Omental fat pad (tissue), 3 donors: ENCODE measurements at regions not wholly inside any gene's neighbourhood (a gene's known extent, or its start where the extent isn't known, plus 50 kb on each side); places are given as distances from the start of the nearest gene placed in this dataset.
"Not testable (repeated sequence)": the region's sequence is repeated elsewhere in the genome, so short reads cannot be mapped to it uniquely, and the experiment has no call there.

Source experiments
- ATAC-seq: fragments of 150-250 bp; one replicate; pipeline ENCODE4 v1.9.1; 2016; ENCODE audit warnings: mild to moderate bottlenecking, moderate library complexity; ENCODE audit not compliant: low FRiP score
- DNase-seq: peaks from one replicate; pipeline ENCODE4 v3.0.0-alpha.2; 2019; ENCODE audit warnings: low spot score
- TF ChIP-seq, protein P1 (sequence below), 3 donors: fragments of 450-650 bp; IDR thresholded peaks; one replicate each; pipeline ENCODE4 v1.5.1; 2016 to 2017; ENCODE audit warnings: antibody characterized with exemption in 3 of 3, mild to moderate bottlenecking in 3 of 3, moderate library complexity in 2 of 3

DNA sequence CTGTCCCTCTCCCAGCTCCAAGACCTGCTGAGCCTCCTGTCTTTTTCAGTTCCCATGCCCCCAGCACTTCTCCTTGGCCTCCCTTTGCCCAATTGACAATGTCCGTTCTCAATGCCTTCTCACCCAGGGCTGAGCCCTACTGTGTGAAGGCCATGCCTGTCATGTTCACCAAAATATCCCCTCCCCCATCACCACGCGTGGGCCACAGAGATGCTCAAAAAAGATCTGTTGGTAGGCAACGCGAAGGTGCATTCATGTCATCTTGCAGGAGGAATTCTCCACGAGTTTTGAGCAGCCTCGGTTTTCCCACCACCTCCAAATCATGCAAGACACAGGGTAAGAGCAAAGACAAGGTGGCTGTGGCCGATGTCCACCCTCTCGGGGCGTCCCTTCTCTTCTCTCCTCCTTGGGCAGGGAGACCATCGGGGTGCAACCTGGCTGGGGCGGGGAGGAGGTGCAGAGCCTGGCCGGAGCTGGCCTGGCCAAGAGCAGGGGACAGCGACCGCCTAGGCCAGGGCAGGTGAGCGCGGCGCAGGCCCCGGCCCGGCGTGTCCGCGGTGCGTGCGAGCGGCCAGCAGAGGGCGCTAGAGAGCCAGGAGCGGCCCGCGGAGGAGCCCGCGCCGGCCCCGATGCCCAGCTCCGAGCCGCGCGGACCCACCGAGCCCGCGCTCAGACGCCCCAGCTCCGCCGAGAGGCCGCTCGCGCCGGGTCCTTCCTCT, 56.3 kb upstream of the KRTAP5-11 start:
- not testable (repeated sequence) for ATAC-seq
- DNase-seq: peak; percentile 42

DNA sequence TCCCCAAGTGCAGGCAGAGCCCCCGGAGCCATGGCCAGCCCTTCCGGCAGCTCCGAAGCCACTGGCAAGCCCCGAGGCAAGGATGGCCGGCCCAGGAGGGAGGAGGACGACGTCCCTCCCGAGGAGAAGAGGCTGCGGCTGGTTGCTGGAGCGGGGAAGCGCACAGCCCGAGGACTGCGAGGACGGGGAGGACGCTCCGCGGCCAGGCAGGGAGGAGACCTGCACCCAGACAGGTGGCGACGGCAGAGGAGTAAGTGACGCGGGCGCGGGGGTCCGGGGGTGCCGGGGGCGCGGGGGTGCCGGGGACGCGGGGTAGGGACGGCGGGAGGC, 56.8 kb upstream of the KRTAP5-11 start:
- DNase-seq, ATAC-seq: not testable (repeated sequence)

More for the DNA sequence above, 56.3 kb upstream of the KRTAP5-11 start:
- TF ChIP-seq, protein P1, sequence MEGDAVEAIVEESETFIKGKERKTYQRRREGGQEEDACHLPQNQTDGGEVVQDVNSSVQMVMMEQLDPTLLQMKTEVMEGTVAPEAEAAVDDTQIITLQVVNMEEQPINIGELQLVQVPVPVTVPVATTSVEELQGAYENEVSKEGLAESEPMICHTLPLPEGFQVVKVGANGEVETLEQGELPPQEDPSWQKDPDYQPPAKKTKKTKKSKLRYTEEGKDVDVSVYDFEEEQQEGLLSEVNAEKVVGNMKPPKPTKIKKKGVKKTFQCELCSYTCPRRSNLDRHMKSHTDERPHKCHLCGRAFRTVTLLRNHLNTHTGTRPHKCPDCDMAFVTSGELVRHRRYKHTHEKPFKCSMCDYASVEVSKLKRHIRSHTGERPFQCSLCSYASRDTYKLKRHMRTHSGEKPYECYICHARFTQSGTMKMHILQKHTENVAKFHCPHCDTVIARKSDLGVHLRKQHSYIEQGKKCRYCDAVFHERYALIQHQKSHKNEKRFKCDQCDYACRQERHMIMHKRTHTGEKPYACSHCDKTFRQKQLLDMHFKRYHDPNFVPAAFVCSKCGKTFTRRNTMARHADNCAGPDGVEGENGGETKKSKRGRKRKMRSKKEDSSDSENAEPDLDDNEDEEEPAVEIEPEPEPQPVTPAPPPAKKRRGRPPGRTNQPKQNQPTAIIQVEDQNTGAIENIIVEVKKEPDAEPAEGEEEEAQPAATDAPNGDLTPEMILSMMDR (IDR thresholded peaks at IDR 0.05): peak in 1 of 3 donors; percentile 45

DNA sequence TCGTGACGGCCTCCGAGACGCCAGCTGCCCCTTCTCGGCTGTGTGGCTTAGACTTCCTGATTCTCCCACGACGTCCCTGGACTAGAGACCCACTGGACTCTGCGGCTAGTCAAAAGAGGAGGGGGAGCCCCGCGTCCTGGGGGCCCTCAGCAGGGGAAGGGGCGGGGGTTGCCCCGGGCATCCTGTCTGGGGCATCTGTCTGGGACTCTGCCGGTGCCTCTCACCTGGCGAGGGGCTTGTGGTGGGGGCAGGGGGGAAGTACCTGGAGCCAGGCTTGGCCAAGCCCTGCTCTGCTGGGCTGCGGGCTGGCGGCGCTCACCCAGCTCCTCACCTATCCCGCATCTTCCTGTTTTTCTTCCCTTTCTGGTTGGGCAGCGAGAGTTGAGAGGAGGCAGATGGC, 57.2 kb upstream of the KRTAP5-11 start:
- DNase-seq, ATAC-seq: not testable (repeated sequence)

DNA sequence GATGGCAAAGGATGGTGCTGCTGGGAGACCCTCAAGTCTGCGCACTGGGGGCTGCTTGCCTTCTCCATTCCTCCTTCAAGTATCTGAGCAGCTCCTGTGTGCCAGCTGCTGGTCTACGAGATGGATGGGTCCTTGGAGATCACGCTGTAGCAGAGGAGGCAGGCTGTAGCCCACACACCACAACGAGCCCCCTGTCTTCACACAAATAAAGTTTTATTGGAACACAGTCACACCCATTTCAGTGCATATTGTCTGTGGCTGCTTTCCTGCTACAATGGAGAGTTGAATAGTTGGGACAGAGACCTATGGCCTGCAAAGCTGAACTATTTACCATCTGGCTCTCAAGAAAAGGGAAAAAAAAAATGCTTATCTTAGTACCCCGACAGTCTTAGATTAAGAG, 64.4 kb upstream of the KRTAP5-11 start:
- DNase-seq, ATAC-seq: not testable (repeated sequence)

DNA sequence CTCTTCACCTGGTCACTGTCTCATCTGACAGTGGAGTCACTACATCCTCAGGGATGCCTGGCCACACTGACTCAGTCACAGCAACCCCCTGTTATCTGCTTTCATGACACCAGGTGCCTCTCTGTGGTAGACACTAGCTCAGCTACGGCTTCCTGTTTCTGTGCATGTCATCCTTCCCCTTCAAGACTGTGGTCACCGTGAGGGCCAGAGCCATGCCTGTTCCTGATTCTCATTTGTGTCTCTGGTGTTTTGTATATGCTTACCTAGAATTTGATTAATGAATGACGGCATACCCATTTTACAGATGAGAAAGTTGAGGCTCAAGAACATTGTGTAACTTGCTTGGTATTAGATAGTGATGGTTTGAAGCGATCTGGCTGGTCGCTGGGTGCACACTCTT, 70.3 kb upstream of the KRTAP5-11 start:
- ATAC-seq, DNase-seq: not testable (repeated sequence)

DNA sequence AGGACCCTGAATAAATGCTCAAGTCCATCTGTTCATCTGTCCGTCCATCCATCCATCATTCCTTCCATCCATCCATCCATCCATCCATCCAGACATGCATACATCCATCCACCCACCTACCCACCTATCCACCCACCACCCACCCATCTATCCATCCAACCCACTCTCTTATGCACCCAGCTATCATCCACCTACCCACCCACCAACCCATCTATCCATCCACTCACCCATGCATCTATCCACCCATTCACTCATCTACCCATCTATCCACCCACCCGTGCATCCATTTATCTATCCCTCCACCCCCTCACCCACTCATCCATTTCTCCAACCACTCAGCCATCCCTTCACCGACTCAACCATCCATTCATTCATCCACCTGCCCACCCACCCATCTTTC, 71.7 kb upstream of the KRTAP5-11 start:
- ATAC-seq: not testable (repeated sequence)

DNA sequence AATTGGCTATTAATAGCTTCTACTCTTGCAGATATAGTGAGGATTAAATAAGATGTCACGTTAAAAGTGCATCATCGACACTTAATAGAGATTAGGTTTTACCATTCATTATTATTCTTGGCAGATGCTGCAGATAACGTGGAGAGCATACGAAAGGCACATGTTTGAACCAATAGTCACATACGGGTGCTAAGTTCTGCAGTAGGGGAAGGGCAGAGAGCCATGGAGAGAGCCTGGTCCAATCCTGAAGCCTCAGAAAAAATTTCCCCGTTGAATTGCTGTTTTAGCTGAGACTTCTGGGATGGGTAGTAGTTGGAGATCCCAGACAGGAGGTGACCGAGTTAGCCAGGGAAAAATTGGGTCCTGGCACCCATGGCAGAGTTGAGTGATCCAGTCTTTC, 72.4 kb upstream of the KRTAP5-11 start:
- DNase-seq, ATAC-seq: not testable (repeated sequence)

More for the DNA sequence above, 71.7 kb upstream of the KRTAP5-11 start:
- not testable (repeated sequence) for DNase-seq

DNA sequence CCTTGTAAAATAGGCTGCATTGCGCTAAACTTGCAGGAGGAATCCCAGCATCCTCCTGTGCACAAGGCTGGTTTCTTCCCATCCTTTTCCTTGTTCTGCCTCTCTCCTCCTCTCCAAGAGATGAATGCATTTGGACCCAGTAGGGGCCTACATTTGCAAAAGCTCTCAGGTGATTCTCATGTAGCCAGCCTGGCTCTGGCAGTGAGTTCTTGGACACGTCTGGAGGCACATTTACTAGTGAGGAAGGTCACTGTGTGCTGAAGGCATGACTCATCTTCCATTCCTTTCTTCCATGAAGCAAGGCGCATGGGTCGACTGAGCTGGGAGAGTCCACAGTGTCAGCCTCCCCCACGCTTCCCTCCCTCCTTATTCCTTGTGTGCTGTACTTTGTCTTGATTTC, 73.8 kb upstream of the KRTAP5-11 start:
- not testable (repeated sequence) for ATAC-seq, DNase-seq

DNA sequence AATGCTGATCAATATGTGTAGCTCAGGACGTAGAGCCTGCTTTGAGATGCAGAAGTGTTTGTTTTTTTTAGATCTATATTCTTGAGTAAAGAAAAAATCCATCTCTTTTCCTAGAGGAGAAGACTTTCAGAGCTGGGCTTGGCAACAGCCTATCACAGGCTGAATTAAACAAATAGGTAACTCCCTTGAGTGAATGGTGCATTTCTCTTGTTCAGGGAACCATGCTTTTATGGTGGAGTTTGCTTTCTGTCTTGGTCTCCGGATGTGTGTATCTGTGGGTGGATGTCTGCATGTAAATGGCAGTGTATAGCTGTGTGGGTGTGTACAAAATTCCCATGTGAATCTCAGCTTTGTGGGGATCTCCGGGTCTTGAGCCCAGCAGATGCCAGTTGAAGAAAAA, 82.3 kb upstream of the KRTAP5-11 start:
- not testable (repeated sequence) for DNase-seq, ATAC-seq

DNA sequence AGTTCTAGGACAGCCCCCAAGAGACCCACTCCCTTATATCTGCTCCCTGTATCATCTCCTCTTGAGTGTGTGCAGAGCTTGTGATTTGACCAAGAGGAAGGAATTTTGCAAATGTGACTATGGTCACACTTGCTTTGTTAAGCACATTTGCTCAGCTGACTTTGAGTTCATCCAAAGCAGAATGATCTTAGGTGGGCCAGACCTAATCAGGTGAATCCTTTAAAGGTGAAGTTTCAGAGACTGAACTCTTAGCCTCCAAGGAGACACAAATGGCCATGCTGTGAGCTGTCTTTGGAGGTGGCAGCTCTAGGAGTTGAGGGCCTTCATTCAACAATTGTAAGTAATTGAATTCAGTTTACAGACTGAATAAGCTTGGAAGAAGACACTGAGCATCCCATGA, 115.4 kb upstream of the KRTAP5-11 start:
- not testable (repeated sequence) for ATAC-seq, DNase-seq

DNA sequence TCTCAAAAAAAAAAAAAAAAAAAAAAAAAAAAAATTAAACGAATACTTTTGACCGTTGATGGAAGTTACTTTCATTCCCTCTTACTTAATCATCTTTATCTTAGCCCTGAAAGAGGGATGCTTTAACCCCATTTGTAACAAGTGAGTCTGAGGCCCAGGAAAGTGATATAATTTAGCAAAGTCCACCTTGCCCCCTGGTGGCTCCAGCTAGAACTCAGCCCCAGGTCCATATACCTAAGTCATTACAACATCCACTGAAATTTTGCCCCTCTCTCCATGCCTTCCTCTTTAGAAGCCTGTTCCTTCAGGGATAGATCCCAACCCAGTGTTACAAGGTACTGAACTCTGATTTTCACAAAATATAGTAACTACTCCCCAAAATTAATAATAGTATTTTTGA, 116.3 kb upstream of the KRTAP5-11 start:
- DNase-seq, ATAC-seq: not testable (repeated sequence)

DNA sequence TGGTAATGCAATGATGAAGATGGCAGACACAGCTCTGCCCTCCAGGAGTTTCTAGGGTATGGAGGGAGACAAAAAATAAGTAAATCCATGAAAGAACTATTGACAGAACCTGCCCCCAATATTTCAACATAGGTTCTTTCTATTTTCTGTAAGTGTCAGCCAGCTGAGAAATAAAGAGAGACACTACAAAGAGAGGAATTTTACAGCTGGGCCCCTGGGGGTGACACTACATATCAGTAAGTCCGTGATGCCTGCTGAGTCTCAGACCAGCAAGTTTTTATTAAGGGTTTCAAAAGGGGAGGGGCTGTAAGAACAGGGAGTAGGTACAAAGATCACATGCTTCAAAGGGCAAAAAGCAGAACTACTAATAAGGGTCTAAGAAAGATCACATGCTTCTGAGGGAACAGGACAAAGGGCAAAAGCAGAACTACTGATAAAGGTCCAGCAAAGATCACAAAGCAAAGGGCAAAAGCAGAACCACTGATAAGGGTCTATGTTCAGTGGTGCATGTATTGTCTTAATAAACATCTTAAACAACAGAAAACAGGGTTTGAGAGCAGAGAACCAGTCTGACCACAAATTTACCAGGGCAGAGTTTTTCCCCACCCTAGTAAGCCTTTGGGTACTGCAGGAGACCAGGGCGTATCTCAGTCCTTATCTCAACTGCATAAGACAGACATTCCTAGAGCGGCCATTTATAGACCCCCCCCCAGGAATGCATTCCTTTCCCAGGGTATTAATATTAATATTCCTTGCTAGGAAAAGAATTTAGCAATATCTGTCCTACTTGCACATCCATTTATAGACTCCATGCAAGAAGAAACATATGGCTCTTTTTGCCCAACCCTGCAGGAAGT, 119.0 kb upstream of the KRTAP5-11 start:
- DNase-seq, ATAC-seq: not testable (repeated sequence)

DNA sequence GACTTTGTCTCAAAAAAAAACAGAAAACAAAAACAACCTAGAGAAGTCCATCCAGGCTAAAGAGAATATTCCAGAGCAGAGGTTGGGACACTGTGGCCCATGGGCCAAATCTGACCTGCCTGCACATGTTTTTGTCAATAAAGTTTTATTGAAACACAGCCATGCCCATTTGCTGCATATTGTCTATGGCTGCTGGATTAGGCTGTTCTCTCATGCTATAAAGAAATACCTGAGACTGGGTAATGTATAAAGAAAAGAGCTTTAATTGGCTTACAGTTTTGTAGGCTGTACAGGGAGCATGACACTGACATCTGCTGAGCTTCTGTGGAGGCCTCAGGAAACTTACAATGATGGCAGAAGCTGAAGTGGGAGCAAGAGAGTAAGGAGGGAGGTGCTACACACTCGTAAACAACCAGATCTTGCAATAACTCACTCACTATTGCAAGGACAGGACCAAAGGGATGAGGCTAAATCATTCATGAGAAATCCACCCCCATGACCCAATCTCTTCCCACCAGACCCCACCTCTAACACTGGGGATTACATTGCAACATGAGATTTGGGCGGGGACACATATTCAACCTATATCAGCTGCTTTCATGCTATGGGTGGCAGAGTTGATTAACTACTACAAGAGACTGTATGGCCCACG, 122.5 kb upstream of the KRTAP5-11 start:
- not testable (repeated sequence) for ATAC-seq, DNase-seq

DNA sequence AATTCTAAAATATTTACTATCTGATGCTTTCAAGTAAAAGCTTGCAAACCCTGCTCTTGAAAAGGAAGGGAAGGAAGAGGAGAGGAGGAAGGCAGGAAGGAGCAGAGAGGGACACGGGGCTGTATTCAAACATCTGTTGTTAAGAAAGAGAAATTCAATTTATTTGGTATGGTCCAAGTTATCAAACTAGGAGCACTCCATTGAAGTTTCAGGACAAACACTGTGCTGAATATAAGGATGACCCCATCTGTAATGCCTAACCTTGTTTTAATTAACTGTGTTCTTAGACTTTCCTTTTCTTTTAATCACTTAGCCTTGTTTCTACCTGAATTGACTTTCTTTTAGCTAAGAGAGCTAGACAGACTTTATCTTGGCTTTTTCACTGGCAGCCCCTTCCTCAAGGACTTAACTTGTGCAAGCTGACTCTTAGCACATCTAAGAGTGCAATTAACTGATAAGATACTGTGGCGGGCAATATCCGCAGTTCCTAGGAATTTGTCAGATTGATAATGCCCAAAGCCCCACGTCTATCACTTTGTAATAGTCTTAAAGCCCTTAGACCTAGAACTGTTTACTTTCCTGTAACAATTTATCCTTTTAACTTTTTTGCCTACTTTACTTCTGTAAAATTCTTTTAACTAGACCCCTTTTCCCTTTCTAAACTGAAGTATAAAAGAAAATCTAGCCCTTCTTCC, 123.2 kb upstream of the KRTAP5-11 start:
- not testable (repeated sequence) for ATAC-seq, DNase-seq

DNA sequence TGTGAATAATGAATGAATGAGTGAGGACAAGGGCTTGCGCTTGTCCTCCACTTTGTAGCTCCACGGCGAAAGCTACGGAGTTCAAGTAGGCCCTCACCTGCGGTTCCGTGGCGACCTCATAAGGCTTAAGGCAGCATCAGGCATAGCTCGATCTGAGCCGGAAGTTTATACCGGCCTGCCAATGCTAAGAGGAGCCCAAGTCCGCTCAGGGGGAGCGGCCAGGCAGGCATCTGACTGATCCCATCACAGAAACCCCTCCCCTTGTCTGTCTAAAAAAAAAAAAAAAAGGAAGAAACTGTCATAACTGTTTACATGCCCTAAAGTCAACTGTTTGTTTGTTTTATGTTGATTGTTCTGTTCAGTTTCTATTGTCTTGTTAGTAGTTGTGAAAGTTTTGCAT, 124.4 kb upstream of the KRTAP5-11 start:
- DNase-seq, ATAC-seq: not testable (repeated sequence)

DNA sequence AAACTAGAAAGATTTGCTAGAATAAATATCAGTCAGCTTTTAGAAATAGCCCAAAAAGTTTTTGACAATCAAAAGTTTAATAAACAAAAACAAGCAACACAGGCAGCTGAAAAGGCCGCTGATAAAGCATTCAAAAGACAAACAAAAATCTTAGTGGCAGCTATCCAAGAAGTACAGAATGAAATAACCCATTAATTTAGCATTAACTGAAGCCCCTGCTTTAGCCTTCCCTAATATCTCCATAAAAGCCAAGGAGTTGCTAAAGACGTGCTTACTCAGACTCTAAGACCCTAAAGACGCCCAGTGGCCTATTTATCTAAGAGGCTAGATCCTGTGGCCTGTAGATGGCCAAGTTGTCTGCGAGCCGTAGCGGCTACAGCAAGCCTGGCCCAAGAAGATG, 123.5 kb upstream of the DEFB108B start:
- DNase-seq, ATAC-seq: not testable (repeated sequence)

DNA sequence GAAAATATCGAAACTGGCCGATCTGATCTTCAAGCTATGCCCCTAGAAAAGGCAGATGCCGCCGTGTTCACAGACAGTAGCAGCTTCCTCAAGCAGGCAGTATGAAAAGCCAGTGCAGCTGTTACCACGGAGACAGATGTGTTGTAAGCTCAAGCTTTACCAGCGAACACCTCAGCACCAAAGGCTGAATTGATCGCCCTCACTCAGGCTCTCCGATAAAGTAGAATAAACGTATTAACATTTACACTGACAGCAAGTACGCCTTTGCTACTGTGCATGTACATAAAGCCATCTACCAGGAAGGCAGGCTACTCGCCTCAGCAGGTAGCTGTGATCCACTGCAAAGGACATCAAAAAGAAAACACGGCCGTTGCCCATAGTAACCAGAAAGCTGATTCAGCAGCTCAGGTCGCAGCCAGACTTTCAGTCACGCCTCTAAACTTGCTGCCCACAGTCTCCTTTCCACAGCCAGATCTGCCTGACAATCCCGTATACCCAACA, 122.8 kb upstream of the DEFB108B start:
- DNase-seq, ATAC-seq: not testable (repeated sequence)
